ENCODE measurements at regions not wholly inside any gene's neighbourhood (a gene's known extent, or its start where the extent isn't known, plus 50 kb on each side); places are given as distances from the start of the nearest gene placed in this dataset.
"Not testable (repeated sequence)": the region's sequence is repeated elsewhere in the genome, so short reads cannot be mapped to it uniquely, and the experiment has no call there.

DNA sequence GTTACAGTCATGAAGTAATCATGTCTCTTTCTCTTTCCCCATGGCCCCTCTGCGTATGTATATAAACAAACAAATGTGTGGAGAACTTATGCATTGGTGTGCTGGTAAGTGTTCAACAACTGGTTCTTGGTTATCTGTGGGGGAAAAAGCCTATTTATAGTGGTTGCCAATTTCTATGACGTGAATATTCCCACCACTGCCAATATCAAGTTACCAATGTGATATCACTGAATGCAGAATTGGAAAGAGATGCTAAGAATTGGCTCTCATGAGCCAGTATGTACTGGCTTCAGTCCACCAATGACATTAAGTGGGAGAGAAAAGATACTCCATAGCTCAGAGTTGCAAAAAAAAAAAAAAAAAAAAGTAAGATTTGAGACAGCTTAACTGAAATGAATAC, 399.7 kb downstream of the REEP3 start:
- no peak for DNase-seq (ENCODE audit: low read depth, low spot score)

DNA sequence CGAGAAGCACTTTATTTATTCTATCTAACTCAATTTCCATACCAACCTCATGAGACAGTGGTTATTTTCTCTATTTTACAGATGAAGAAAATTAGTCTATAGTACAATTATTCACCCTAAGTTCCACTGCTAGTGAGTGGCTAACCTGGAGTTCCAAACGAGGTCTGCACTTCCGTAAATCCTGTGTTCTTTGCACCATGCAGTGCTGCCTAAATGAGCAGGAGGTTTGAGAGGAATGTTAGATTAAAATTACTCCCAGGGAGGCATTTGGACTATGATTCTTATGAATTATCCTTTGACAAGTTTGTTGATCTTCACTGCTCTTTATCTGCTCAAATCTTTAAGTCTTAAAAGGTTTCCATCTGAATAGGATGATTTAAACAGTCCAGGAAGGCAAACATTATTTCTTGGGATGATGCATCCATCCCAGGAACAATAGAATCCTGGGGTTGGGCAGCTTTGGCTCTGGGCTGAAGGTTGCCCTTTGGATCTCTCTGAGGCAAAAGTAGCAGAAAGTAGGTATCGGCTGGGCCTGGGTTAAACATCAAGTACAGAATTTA, 400.8 kb downstream of the REEP3 start:
- no peak for DNase-seq (ENCODE audit: low read depth, low spot score)

DNA sequence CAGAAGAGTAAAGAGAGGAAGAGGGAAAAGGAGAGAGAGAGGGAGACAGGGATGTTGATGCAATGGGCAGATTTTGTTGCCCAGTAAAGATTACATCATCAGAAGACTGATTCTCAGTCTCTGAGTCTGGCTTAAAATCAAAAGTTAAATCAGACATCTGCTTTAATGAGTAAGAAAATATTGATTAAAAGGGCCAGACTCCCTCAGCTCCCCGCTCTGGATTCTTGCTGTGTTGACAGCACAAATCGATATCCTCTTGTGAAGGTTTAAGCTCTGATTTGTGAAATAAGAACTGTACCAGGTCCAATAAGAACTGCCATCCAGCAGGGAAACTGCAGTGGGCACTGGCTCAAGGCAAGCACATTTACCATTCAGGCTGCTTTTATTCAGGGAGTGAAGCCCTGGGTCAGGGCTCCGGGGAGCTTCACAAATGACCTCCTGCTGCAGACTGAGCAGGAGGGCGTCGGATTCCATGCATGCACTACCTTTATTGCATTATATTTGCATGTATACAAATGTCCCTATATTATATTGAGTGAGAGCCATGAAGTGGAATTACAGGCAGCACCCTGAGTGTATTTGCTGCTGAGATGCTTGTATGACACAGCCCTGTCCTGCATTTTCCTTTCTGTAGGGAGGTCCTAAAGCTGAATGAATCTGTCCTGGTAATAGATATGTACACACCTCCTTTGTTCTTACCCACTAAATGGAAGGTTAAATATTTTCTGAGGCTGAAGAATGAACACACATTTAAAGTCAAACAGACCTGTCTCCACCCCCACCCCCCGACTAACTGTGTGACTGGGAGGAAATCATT, 401.5 kb downstream of the REEP3 start:
- no peak for DNase-seq (ENCODE audit: low read depth, low spot score)

DNA sequence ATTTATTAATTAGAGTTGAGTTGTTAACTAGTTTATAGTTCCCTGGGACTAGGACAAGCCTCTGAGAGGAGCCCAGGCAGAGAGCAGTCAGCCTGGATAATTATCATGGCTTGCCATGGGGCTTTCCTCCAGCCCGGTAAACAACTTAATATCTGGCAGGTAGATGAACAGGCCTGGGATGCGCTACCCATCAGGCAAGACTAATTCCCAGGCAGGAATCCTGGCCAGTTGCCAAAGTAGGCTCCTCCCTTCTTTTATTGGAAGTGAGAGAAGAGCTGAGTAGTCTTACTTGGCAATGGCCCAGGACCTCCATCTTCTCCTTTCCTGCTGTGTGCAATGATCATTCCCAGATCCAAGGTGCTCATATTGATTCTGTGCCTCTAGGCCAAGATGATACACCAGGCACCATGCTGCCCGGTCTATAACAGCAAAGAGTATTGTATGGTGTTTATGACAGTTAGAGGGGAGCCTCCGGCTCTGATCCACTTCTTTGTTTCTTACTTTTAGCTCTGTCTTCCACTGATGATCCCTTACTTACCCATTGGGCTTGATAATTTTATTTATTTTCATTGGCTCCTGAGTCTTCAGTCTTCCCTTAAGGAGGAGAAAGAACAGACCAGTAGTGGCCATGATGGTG, 408.7 kb downstream of the REEP3 start:
- no peak for DNase-seq (ENCODE audit: low read depth, low spot score)

DNA sequence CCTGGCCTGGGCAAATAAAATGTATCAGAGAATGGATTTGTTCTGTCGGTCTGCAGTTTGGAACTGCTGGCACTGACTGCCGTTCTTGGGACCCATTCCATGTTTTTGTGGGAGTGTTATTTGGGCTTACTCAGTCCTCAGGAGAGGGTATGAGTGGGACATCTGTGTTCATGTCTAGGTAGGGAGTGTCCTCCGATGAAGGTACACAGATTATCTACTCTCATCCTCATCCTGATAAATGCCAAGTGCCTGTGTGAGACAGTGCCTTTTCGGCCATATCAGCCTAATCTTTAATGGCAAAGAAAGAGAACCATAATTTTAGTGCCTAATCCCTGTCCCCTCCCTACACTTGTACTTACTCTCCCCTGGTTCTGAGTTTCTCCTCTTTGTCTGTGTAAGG, 409.4 kb downstream of the REEP3 start:
- no peak for DNase-seq (ENCODE audit: low read depth, low spot score)

DNA sequence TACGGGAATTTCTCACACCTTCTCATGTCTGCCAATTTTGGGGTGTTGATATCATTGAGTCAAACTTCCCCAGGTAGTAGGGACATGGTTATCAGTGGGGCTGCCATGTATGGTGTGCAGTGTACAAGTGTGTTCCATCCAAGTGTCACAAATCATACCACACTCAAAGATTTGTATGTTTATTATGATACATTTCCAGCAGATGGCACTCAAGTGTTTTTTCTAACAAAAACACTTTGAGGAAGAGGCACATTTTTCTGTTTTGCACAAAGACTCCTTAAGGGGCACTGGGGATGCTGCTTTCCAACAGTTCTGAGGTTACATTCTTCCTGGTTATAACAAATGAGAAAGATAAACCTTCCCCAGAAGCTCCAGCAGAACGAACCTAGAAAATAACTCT, 414.5 kb downstream of the REEP3 start:
- DNase-seq (ENCODE audit: low read depth, low spot score), result no peak

DNA sequence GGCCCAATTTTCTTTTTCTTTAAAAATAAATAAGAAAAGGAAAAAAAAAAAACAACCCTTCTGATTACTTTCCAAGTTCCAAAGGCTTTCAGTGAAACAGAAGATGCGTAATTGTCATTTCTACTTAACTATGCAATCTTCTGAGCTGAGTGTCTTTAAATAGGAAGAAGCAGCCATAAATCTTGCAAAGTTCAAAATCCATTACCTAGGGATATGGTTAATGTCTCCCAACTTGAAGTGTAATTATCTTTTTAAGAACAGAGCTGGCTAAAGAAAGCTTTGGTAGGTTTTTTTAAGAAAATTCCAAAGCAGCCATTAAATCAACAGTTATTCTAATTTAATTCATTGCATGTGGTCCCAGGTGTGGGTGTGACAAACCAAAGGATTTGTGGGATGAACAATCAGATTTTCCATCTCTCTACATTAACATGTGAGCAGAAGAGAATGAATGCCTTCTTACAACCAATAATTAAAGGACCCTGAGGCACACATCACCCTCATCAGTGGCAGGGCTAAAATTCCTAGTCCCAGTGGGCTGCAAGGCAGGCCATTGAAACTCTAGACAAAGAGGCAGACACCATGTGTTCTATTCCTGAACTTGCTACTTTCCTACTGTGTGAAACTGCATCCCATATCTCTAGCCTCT, 419.2 kb downstream of the REEP3 start:
- no peak for DNase-seq (ENCODE audit: low read depth, low spot score)

DNA sequence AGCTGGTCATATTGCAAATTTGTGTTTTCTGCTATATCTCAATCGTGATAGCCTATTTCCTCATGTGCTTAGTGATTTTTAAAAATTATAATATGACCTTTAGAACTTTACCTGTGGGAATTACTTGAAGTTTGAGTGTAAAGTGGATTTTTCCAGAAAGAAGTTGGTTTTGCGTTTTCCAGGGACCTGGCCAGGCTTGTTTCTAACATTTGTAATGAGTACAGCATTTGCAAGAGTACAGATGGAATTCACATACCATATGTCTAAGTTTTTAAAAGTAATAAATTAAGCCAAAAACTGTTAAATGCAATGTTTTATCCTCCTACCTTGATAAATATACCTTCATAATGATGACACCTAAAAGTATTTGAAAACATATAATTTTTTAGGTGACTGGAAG, 443.2 kb downstream of the REEP3 start:
- no peak for DNase-seq (ENCODE audit: low read depth, low spot score)

DNA sequence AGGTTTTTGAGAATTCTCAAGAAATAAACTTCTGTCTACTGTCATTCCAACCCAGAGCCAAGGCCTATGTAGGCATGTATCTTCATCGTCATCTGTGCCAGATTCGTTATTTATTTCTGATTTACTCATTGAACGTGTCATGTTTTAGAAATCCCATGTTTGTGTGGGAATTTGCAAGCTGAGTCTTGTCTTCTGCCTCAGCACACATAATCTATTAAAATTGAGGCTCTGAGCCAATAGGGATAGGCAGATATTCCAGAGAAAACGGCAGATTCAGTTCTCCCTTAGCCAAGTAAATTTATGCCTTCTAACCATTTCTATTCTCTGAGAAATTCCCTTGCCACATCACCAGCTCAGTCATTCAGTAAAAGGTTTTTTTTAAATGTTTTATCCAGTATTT, 444.6 kb downstream of the REEP3 start:
- DNase-seq (ENCODE audit: low read depth, low spot score), result no peak

DNA sequence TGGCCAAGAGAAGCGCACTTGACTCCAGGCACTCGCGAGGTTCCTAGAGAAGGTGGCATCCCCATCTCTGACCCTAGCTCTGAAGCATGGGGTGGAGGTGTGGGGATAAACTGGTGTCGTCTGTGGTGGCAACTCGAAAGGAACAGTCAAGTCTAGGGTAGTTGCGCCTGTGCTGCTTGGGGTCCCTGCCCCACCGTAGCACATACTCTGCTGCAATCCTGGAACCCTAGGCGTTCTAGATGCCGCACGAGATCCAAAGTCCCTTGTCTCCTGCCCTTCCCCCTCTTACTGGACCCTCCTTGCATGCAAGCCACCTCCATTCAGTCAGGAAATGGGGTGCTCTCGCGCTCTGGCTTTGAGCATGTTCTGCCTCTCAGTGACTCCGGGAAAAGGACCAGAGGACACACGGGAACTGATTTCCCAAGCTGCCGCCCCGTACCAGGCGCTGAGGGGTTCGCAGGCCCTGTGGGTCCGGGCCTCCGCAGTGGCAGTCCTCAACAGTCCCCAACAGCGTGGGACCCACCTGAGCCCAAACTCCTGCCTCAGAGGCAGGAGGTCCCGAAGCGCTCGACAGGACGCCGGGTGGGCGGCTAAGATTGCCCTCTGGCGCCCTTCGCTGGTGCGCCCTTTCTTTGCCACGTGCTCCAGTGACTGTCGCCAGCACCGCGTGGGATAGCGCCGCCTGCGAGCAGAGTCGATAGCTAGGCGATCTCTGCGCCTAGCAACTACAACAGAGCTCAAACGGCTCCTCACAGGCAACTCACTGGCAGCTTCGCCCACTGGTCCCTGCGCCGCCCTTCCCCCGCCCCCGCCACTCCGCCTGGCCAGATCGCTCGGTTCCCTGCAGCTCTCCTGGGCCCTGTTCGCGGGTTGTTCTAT, 452.0 kb downstream of the REEP3 start:
- no peak for DNase-seq (ENCODE audit: low read depth, low spot score)

DNA sequence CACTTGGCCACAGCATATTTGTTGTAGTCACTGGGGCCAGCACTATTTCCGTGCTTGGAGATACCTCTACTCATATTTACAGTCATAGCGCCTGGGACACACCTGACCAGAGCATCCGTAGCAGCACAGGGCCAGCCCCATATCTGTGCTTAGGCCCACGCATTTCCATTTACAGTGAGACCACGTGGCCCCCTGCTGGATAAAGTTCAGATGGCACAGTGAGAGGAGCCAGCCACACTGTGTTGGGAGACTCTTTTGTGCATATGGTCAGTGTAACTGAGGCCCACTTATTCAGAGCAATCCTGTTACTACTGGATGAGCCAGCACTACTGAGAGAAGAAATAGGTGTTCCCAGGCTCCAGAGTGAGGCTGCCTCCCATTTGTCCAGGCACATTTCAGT, 455.3 kb downstream of the REEP3 start:
- no peak for DNase-seq (ENCODE audit: low read depth, low spot score)

DNA sequence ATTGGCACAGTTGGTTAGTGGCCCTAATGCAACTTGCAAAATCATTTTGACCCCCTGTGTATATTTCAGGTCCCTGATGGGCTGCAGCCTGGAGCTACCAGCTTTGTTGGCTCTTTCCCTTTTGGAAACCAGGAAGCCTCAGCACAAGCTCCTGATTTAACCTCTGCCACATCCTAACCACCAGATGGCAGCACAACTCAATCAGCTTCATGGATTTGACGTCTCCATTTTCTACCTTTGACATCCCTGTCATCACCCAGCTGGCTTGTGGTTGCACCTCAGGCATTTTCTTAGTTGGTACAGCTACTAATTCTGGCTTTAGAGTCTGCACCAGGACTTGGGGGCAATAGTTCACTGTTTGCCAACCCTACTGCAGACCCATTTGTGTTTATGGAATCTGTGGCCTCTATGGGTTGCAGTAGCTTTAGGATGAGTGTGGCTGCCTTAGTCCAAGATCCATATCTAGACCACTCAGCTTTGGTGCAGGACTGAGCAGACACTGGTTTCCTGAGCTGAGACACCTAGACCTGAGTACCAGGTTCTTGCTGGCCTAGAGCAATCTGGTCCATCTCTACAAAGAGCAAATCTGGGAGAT, 456.2 kb downstream of the REEP3 start:
- DNase-seq (ENCODE audit: low read depth, low spot score), result no peak

DNA sequence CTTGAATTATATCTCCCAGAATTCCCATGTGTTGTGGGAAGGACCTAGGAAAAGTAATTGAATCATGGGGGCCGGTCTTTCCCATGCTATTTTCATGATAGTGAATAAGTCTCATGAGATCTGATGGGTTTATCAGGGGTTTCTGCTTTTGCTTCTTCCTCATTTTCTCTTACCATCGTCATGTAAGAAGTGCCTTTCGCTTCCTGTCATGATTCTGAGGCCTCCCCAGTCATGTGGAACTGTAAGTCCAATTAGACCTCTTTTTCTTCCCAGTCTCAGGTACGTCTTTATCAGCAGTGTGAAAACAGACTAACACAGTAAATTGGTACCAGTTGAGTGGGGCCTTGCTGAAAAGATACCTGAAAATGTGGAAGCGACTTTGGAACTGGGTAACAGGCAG, 459.7 kb downstream of the REEP3 start:
- DNase-seq (ENCODE audit: low read depth, low spot score), result not testable (repeated sequence)

DNA sequence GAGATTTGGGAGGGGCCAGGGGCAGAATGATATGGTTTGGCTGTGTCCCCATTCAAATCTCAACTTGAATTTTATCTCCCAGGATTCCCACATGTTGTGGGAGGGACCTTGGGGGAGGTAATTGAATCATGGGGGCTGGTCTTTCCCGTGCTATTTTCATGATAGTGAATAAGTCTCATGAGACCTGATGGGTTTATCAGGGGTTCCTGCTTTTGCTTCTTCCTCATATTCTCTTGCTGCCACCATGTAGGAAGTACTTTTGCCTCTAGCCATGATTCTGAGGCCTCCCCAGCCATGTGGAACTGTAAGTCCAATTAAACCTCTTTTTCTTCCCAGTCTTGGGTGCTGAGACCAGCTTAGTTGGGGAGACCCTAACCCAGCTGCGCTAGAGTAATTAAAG, 462.9 kb downstream of the REEP3 start:
- not testable (repeated sequence) for DNase-seq (ENCODE audit: low read depth, low spot score)

DNA sequence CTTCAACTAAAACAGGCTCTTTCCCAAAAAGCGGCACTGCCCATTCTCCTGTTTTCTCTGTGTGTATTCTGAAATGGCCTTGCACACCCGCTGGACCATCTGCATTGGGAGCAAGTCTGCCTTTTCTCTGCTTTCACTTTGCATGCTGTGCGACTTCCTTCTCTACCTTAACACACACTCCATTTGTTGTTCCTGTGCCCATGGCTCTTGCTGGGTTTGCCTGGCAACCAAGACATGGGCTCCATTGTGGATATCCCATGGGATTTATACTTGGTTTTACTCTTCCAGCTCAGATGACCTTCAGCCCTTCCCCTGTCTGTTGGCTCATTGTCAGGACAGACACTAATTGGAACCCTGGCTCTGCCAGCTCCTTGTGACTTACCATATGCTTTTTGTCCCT, 465.3 kb downstream of the REEP3 start:
- no peak for DNase-seq (ENCODE audit: low read depth, low spot score)

DNA sequence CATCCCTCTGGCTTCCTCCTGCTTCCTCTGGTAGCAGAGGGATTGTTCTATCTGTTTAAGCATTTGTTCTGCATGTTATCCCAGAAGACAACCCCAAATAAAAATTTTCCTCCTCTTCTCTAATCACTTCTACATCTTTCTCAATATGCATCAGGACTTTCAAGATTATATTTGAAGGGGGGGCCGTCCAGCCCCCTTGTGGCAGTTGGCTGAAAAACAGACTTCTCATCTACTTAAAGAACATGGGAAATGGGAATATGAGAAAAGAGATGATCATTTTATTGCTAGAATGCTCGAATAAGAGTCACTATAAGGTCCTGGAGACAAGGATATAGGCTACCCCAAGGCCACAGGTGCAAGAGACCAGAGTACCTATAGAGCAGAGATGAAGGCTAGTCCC, 466.0 kb downstream of the REEP3 start:
- no peak for DNase-seq (ENCODE audit: low read depth, low spot score)

DNA sequence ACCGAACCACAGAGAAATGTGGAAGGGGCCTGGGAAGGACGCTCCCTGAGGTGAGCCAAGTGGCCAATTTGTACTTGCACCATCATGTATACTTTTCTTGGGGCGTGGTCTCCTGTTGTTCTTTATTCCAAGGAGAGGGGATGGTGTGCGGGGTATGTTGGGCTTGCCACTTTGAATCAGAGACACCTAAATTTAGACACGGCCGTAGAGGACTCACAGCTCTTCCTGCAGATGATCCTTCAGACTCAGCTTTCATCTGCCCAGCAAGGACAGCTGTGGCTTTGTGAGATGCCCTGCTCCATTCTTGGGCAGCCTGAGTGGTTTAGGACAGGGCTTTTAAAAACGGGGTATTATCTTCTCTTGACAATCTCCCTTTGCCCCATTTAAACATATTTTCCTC, 473.2 kb downstream of the REEP3 start:
- DNase-seq (ENCODE audit: low read depth, low spot score), result no peak

DNA sequence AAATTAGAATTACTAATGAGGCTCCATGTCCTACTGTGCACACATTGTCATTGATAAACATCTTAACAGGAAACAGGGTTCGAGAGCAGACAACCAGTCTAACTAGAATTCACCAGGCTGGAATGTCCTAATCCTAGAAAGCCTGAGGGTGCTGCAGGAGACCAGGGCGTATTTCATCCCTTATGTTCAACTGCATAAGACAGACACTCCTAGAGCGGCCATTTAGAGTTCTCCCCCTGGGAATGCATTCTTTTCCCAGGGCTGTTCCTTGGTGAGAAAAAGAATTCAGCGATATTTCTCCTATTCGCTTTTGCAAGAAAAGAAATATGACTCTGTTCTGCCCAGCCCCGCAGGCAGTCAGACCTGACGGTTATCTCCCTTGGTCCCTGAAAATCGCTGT, 486.0 kb downstream of the REEP3 start:
- DNase-seq (ENCODE audit: low read depth, low spot score), result no peak

DNA sequence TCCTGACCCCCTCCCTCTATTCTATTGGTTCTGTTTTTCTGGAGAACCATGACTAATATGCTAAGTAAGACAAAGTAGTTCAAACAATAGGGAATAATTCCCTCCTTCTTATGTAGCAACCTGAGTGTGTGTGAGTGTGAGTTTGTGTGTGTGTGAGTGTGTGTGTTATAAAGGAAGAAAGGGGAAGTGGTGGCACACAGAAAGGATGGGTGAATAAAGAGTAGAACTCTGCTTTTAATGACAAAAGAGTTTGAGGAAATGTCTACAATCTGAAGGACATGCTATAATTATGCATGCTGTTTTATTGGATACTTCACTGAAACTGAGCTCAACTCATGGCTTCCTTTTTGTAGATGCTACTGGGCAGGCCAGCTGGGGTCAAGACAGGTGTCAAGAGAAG, 489.5 kb downstream of the REEP3 start:
- no peak for DNase-seq (ENCODE audit: low read depth, low spot score)

DNA sequence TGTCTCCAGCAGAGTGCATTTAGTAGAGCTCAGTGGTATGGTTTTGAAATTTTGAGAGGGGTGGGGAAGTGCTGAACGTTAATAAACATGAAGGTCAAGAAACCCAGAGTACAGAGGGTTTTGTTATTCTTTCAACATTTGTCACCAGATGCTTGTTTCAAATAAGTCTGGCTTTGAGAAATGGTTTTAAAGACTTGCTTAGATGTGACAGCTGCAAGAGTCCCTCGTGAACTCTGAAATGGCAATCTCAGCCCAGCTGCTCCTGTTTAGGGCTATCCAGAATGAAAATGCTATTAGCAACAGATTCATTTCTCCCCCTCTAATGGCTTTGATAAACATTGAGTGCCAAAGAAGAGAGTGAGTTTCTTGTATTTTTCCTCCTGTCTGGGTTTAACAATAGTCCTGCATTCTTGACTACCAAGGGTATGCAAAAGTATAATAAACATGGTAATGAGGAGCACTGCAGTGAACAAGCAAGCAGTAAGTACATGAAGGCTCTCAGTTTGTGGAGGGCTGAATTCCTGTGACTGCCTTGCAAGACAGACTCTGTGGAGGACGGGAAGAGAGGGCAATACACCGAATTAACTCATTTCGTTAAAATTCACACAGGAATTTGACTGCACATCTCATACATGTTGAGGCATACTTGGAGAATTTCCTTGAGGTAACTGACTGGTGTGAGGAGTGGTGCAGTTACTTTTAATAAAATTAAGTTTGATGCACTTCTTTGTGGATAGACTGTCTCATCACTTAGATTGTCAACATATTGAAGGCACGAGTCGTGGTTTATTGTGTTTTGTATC, 490.9 kb downstream of the REEP3 start:
- no peak for DNase-seq (ENCODE audit: low read depth, low spot score)
